ENCODE measurements at regions not wholly inside any gene's neighbourhood (a gene's known extent, or its start where the extent isn't known, plus 50 kb on each side); places are given as distances from the start of the nearest gene placed in this dataset.

- H3K27ac ChIP-seq = no peak overlapping the region
- H3K4me3 ChIP-seq = no peak overlapping the region
- DNase-seq = no peak
- WGBS, 2 donors = 74 to 81% methylated on average over 6 of the region's 6 CpGs
- H3K36me3 ChIP-seq = no peaks in the 10 kb centered on the region
- H3K4me1 ChIP-seq = no peaks in the 10 kb centered on the region
- H3K9me3 ChIP-seq = no peaks in the 10 kb centered on the region
- no peaks in the 10 kb centered on the region for H3K27me3 ChIP-seq
- intact Hi-C loops (cut with DNase I) = no loop called here
- TF ChIP-seq, protein P1, sequence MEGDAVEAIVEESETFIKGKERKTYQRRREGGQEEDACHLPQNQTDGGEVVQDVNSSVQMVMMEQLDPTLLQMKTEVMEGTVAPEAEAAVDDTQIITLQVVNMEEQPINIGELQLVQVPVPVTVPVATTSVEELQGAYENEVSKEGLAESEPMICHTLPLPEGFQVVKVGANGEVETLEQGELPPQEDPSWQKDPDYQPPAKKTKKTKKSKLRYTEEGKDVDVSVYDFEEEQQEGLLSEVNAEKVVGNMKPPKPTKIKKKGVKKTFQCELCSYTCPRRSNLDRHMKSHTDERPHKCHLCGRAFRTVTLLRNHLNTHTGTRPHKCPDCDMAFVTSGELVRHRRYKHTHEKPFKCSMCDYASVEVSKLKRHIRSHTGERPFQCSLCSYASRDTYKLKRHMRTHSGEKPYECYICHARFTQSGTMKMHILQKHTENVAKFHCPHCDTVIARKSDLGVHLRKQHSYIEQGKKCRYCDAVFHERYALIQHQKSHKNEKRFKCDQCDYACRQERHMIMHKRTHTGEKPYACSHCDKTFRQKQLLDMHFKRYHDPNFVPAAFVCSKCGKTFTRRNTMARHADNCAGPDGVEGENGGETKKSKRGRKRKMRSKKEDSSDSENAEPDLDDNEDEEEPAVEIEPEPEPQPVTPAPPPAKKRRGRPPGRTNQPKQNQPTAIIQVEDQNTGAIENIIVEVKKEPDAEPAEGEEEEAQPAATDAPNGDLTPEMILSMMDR (IDR thresholded peaks at IDR 0.05) = no peak
- TF ChIP-seq POLR2A (IDR thresholded peaks at IDR 0.05) = no peak
Observed at GRCh38 chr20:24754691-24755090, 194.4 kb upstream of the CST7 start.

DNA sequence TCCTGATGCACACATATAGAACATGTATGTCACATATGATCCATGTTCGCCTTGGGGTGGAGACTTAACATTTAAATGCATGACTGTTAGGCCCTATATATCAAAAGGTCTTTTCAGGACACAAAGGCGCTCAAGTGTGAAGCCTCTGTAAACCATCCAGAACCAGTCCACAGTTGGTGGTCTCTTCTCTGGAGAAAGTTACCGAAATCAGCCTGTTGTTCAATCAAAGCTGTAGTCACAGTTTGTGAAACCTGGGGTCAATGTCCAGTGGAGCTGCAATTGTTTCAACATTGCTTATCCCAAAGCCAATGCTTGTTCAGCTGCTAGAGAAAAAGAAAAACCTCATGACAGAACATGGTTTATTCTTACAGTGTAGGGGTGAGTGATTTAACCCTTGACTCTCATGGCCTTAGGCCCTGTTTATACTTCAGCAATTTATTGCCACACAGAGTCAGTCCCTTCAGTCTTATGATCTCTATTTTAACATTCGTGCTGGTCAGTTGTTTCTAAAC, 193.6 kb upstream of the CST7 start:
- H3K36me3 ChIP-seq = no peaks in the 10 kb centered on the region
- DNase-seq = no peak
- no peaks in the 10 kb centered on the region for H3K27me3 ChIP-seq
- TF ChIP-seq, protein P1 (IDR thresholded peaks at IDR 0.05) = no peak
- no peak for TF ChIP-seq POLR2A (IDR thresholded peaks at IDR 0.05)
- intact Hi-C loops (cut with DNase I) = no loop called here
- WGBS, 2 donors = 67 to 82% methylated on average over 4 of the region's 4 CpGs
- no peak overlapping the region for H3K27ac ChIP-seq
- peaks cover 0 to 2% (median 0%) of the 10 kb centered on the region in 3 donors for H3K9me3 ChIP-seq
- no peaks in the 10 kb centered on the region for H3K4me1 ChIP-seq
- no peak overlapping the region for H3K4me3 ChIP-seq

DNA sequence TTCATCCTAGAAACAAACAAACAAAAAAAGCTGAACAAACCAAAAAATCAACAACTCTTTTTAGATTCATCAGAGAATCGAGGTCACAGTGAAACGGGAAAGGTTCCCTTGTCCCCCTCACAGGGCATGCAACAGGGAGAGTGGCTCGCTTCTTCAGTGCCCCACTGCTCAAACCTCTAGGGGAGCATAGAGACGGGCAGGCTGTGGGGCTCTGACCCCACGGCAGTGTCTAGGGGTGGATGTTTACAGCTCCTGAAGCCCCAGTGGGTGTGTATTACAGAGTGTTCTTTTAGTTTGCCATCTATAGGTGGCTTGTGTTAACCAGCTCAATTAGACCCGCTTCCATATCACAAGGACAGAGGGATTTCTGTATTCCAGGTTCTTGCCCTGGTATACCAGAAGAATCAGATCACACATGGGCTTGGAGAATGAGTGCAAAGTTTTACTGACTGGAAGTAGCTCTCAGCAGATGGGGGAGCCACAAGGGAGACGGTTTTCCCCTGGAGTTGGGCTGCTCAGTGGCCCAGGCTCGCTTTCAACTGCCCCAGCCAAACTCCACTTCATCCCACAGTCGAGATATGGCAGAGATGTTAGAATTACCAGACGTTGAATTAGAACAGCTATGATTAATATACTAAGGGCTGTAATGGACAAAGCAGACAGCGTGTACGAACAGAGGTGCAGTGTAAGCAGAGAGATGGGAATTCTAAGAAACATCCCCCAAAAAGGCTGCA, 192.6 kb upstream of the CST7 start:
- Histone ChIP-seq H3K4me1 (no peaks in the 10 kb centered on the region), H3K4me3 (no peak overlapping the region), H3K36me3 (no peaks in the 10 kb centered on the region), H3K27me3 (no peaks in the 10 kb centered on the region), H3K27ac (no peak overlapping the region), H3K9me3 (peaks cover 0 to 4% (median 0%) of the 10 kb centered on the region in 3 donors)
- TF ChIP-seq, protein P1 (IDR thresholded peaks at IDR 0.05) = no peak
- no peak for TF ChIP-seq POLR2A (IDR thresholded peaks at IDR 0.05)
- whole genome bisulfite sequencing, 2 donors = 59 to 65% methylated on average over 9 to 10 of the region's 12 CpGs
- DNase-seq = no peak
- intact Hi-C loops (cut with DNase I) = no loop called here

DNA sequence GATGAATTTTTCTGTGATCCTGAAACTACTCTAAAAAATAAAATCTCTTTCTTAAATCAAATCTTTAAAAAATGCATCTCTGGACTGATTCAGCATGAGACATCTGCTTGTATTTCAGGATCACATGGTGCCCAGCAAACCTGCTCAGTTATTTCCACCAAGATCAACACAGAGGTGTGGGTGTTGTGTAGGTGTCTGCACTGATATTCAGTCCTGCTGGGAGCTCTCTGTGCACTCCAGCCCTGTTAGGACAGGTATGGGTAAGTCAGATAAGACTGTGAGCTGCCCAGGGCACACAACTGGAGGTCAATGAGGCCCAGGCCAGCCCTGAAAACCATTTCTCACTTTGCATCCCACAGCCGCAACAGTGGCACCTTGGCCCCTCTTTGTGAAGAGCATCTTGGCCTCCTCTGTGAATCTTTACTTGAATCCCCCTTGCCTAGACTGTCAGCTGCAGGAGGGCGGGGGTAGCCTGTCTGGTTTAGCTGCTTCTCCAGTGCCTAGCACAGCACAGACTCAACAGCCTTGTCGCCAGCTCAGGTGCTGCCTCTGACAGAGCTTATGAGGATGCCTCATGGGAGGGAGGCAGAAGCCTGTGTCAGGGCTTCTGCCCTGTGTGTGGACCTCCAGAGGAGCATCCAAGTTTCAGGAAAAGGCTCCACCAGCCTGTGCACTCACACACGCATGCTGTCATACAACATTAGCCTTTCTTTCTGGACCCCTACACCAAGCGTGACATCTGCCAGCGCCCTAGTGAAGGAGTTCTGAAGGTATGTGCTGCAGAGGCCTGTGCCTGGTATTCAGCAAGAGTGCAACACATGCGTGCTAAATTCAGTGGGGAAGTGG, 187.6 kb upstream of the CST7 start:
- Histone ChIP-seq H3K4me1 (no peaks in the 10 kb centered on the region), H3K27me3 (no peaks in the 10 kb centered on the region), H3K36me3 (no peaks in the 10 kb centered on the region), H3K27ac (no peak overlapping the region), H3K4me3 (no peak overlapping the region), H3K9me3 (peaks cover 0 to 4% (median 0%) of the 10 kb centered on the region in 3 donors)
- intact Hi-C loops (cut with DNase I) = no loop called here
- TF ChIP-seq, protein P1 (IDR thresholded peaks at IDR 0.05) = no peak
- no peak for TF ChIP-seq POLR2A (IDR thresholded peaks at IDR 0.05)
- WGBS, 2 donors = 87 to 92% methylated on average over 4 to 7 of the region's 7 CpGs
- no peak for DNase-seq

DNA sequence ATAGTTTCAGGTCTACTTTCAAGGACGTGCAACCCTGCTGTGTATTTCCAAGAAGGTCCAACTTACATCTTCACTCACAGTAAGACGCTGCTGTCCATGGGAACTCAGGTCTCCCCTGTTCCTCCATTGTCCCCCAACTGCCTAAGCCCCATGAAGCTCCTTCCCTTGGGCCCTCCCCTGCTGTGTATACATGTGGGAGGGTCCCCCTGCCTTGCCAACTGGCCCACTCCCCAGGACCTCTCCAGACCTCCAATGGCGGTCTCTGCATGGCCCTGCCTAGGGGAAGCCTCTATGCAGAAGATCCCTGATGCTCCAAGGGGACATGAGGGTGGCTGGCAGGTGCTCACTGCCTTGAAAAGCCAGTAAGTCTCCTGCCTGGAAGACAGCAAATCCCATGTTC, 186.7 kb upstream of the CST7 start:
- whole genome bisulfite sequencing, 2 donors = 78 to 91% methylated on average over 2 of the region's 3 CpGs
- Histone ChIP-seq H3K36me3 (no peaks in the 10 kb centered on the region), H3K4me3 (no peak overlapping the region), H3K27ac (no peak overlapping the region), H3K27me3 (no peaks in the 10 kb centered on the region), H3K9me3 (peaks cover 0 to 4% (median 0%) of the 10 kb centered on the region in 3 donors), H3K4me1 (no peaks in the 10 kb centered on the region)
- TF ChIP-seq POLR2A (IDR thresholded peaks at IDR 0.05) = no peak
- TF ChIP-seq, protein P1 (IDR thresholded peaks at IDR 0.05) = no peak
- no peak for DNase-seq
- intact Hi-C loops (cut with DNase I) = no loop called here

All from esophagus squamous epithelium (tissue), 5 donors.